ENCODE measurements at regions not wholly inside any gene's neighbourhood (a gene's known extent, or its start where the extent isn't known, plus 50 kb on each side); places are given as distances from the start of the nearest gene placed in this dataset.
A peak's percentile ranks its signal among the peaks of the same experiment; 100 is the strongest.

- no peak for DNase-seq
Observed at GRCh38 chr19:30651691-30652090, 279.5 kb downstream of the ZNF536 start.

GRCh38 chr19:30651066-30651465, 278.9 kb downstream of the ZNF536 start:
- no peak for DNase-seq

- peak; percentile 36 to 53 (median 41) for DNase-seq
Observed at GRCh38 chr19:30649934-30650614, 277.9 kb downstream of the ZNF536 start.

- no peak for DNase-seq
Observed at GRCh38 chr19:30648866-30649862, 277.0 kb downstream of the ZNF536 start.

- no peak for DNase-seq
Observed at GRCh38 chr19:30647891-30648720, 275.9 kb downstream of the ZNF536 start.

- no peak for DNase-seq
Observed at GRCh38 chr19:30646806-30647205, 274.6 kb downstream of the ZNF536 start.

- DNase-seq: no peak
Observed at GRCh38 chr19:30645946-30646577, 273.9 kb downstream of the ZNF536 start.

- no peak for DNase-seq
Observed at GRCh38 chr19:30640252-30640965, 268.2 kb downstream of the ZNF536 start.

- no peak for DNase-seq
Observed at GRCh38 chr19:30638889-30639288, 266.7 kb downstream of the ZNF536 start.

GRCh38 chr19:30637926-30638325, 265.7 kb downstream of the ZNF536 start:
- no peak for DNase-seq

- no peak for DNase-seq
Observed at GRCh38 chr19:30634996-30635975, 263.1 kb downstream of the ZNF536 start.

GRCh38 chr19:30634131-30634830, 262.1 kb downstream of the ZNF536 start:
- DNase-seq: no peak

- DNase-seq: no peak
Observed at GRCh38 chr19:30631033-30631370, 258.8 kb downstream of the ZNF536 start.

- no peak for DNase-seq
Observed at GRCh38 chr19:30630289-30631032, 258.3 kb downstream of the ZNF536 start.

- no peak for DNase-seq
Observed at GRCh38 chr19:30629086-30629485, 256.9 kb downstream of the ZNF536 start.

- no peak for DNase-seq
Observed at GRCh38 chr19:30626626-30626966, 254.4 kb downstream of the ZNF536 start.

GRCh38 chr19:30625947-30626625, 253.9 kb downstream of the ZNF536 start:
- no peak for DNase-seq

- no peak for DNase-seq
Observed at GRCh38 chr19:30622276-30622675, 250.1 kb downstream of the ZNF536 start.
